A673 (cell line): ENCODE measurements at regions not wholly inside any gene's neighbourhood (a gene's known extent, or its start where the extent isn't known, plus 50 kb on each side); places are given as distances from the start of the nearest gene placed in this dataset.

Source experiments
- BruUV-seq: library from RNA; stranded (reverse); fragments of 400-500 nt; replicated peaks from 2 replicates; lab custom pipeline; 2021; lab: Mats Ljungman, UMichigan
- CTCF ChIA-PET: fragments of 300-600 bp; sonication (Branson Sonifier 250); formaldehyde crosslinking; loops from one replicate; lab custom pipeline; 2022; ENCODE audit warnings: antibody characterized with exemption; lab: Charles Lee
- POLR2A ChIA-PET: fragments of 300-600 bp; sonication (Branson Sonifier 250); formaldehyde crosslinking; loops from one replicate; lab custom pipeline; 2022; ENCODE audit warnings: antibody characterized with exemption; ENCODE audit not compliant: low non-redundant PET; lab: Charles Lee
- DNase-seq: peaks from one replicate; pipeline ENCODE4 v3.0.0-alpha.2; 2015; ENCODE audit warnings: low spot score
- H3K27ac ChIP-seq: fragments of 200-600 bp; sonication (generic); 2 replicates; pipeline ENCODE4 v1.5.1; 2016; ENCODE audit warnings: mixed run types, low read depth, mild to moderate bottlenecking, mixed read lengths, antibody characterized with exemption, low read length; ENCODE audit not compliant: poor library complexity, severe bottlenecking
- H3K27me3 ChIP-seq: fragments of 200-600 bp; sonication (generic); replicated peaks from 2 replicates; pipeline ENCODE4 v1.6.1; 2017; ENCODE audit warnings: mixed run types, low read depth, mild to moderate bottlenecking, mixed read lengths, antibody characterized with exemption, low read length; ENCODE audit not compliant: insufficient read depth, poor library complexity
- H3K36me3 ChIP-seq: fragments of 200-600 bp; sonication (generic); 2 replicates; pipeline ENCODE4 v1.6.1; 2016; ENCODE audit warnings: mixed run types, mild to moderate bottlenecking, mixed read lengths, antibody characterized with exemption, low read length; ENCODE audit not compliant: insufficient read depth, poor library complexity, severe bottlenecking
- H3K4me1 ChIP-seq: fragments of 200-600 bp; sonication (generic); 2 replicates; pipeline ENCODE4 v1.6.1; 2017; ENCODE audit warnings: mixed run types, mild to moderate bottlenecking, mixed read lengths, antibody characterized with exemption, low read length; ENCODE audit not compliant: insufficient read depth, poor library complexity, severe bottlenecking
- H3K4me3 ChIP-seq: fragments of 200-600 bp; sonication (generic); 2 replicates; pipeline ENCODE4 v1.5.1; 2016; ENCODE audit warnings: low read depth, mixed run types, mild to moderate bottlenecking, mixed read lengths, low read length; ENCODE audit not compliant: poor library complexity, severe bottlenecking
- H3K9me3 ChIP-seq: fragments of 200-600 bp; sonication (generic); 2 replicates; pipeline ENCODE4 v1.6.1; 2016; ENCODE audit warnings: mixed run types, low read depth, mild to moderate bottlenecking, mixed read lengths, antibody characterized with exemption, low read length; ENCODE audit not compliant: poor library complexity, severe bottlenecking
- CTCF ChIP-seq: fragments of 300-800, 200-600 bp; sonication (generic); conservative IDR thresholded peaks from 2 replicates; pipeline ENCODE4 v1.5.1; 2017; ENCODE audit warnings: low read depth, mild to moderate bottlenecking, antibody characterized with exemption, low read length, moderate library complexity, mixed read lengths
- EZH2 ChIP-seq: fragments of 200-600 bp; sonication (generic); IDR thresholded peaks from 2 replicates; pipeline ENCODE4 v1.6.1; 2017; ENCODE audit warnings: borderline replicate concordance, low read depth, mild to moderate bottlenecking, mixed read lengths, antibody characterized with exemption, low read length; ENCODE audit not compliant: poor library complexity, severe bottlenecking
- intact Hi-C: fragments of 100-400 bp; cut with micrococcal nuclease; formaldehyde crosslinking; loops from one replicate; pipeline ENCODE4 v1.10.0; 2022; ENCODE audit not compliant: unreplicated experiment

- TF ChIP-seq EZH2 (no peak), CTCF (no peak)
- peaks cover 12% of the 10 kb centered on the region for H3K27me3 ChIP-seq
These were observed 55.5 kb upstream of the DMRT1 start for GRCh38 chr9:785997-786396.

GRCh38 chr9:786405-786804 lies 55.1 kb upstream of the DMRT1 start:
- Histone ChIP-seq H3K4me1 (no peaks in the 10 kb centered on the region), H3K9me3 (no peaks in the 10 kb centered on the region), H3K27ac (no peak overlapping the region), H3K36me3 (no peaks in the 10 kb centered on the region), H3K4me3 (no peak overlapping the region), H3K27me3 (peaks cover 8% of the 10 kb centered on the region)
- POLR2A ChIA-PET = no interaction called here
- TF ChIP-seq CTCF (no peak), EZH2 (no peak)
- CTCF ChIA-PET = no interaction called here
- DNase-seq = no peak
- intact Hi-C loops = no loop called here
- BruUV-seq = no TSS peak

More at GRCh38 chr9:785997-786396, 55.5 kb upstream of the DMRT1 start:
- Histone ChIP-seq H3K4me1 (no peaks in the 10 kb centered on the region), H3K4me3 (no peak overlapping the region), H3K27ac (no peak overlapping the region), H3K9me3 (no peaks in the 10 kb centered on the region), H3K36me3 (no peaks in the 10 kb centered on the region)
- intact Hi-C loops = no loop called here
- POLR2A ChIA-PET = no interaction called here
- no peak for DNase-seq
- BruUV-seq = no TSS peak
- CTCF ChIA-PET = no interaction called here

- TF ChIP-seq CTCF (no peak), EZH2 (no peak)
These were observed 52.7 kb upstream of the DMRT1 start for GRCh38 chr9:788777-789176.

More at GRCh38 chr9:788777-789176, 52.7 kb upstream of the DMRT1 start:
- intact Hi-C loops = no loop called here
- H3K27me3 ChIP-seq = no peaks in the 10 kb centered on the region
- DNase-seq = no peak
- no peaks in the 10 kb centered on the region for H3K9me3 ChIP-seq
- no TSS peak for BruUV-seq
- CTCF ChIA-PET = interaction anchor here (1.0 kb wide), 1 partner anchor 26 kb away, joined by 3 read pairs; no protein-coding TSS in a partner anchor
- POLR2A ChIA-PET = no interaction called here
- no peak overlapping the region for H3K4me3 ChIP-seq
- no peaks in the 10 kb centered on the region for H3K4me1 ChIP-seq
- H3K27ac ChIP-seq = no peak overlapping the region
- H3K36me3 ChIP-seq = no peaks in the 10 kb centered on the region
